ENCODE measurements at regions not wholly inside any gene's neighbourhood (a gene's known extent, or its start where the extent isn't known, plus 50 kb on each side); places are given as distances from the start of the nearest gene placed in this dataset.
"Not testable (repeated sequence)": the region's sequence is repeated elsewhere in the genome, so short reads cannot be mapped to it uniquely, and the experiment has no call there.

GRCh38 chr12:124470806-124471205 is 96.6 kb downstream of the NCOR2 start:
- Mint-ChIP-seq H3K4me3 (no peak overlapping the region), H3K27me3 (no peaks in the 10 kb centered on the region), H3K9me3 (peaks cover 6% of the 10 kb centered on the region), H3K27ac (peak overlapping the region; percentile 90), H3K4me1 (ENCODE audit: low read depth) (peaks cover 29% of the 10 kb centered on the region), H3K36me3 (ENCODE audit: low read depth) (peaks cover 72% of the 10 kb centered on the region)
- Histone ChIP-seq H3K4me3 (ENCODE audit: low read length) (no peak overlapping the region), H3K4me1 (ENCODE audit: insufficient read depth, low read length) (peaks cover 32% of the 10 kb centered on the region), H3K36me3 (ENCODE audit: insufficient read depth, low read length) (peaks cover 41% of the 10 kb centered on the region), H3K27me3 (ENCODE audit: control insufficient read depth in 1 of 2, insufficient read depth in 2 of 2, low read length in 2 of 2) (no peaks in the 10 kb centered on the region), H3K9me3 (ENCODE audit: control insufficient read depth in 1 of 2, insufficient read depth in 1 of 2, low read length in 2 of 2) (peaks cover 5 to 27% of the 10 kb centered on the region in 2 experiments), H3K27ac (ENCODE audit: low read depth in 1 of 2, low read length in 2 of 2) (no peak overlapping the region)
- TF ChIP-seq CTCF (IDR thresholded peaks at IDR 0.05), result no peak
- intact Hi-C loops (cut with DNase I, micrococcal nuclease), result no loop called here
- CTCF ChIA-PET, result no interaction called here
- DNase-seq, result no peak
- POLR2A ChIA-PET, result no interaction called here
- ATAC-seq (ENCODE audit: poor library complexity), result no peak

- peaks cover 43% of the 10 kb centered on the region for H3K36me3 ChIP-seq (ENCODE audit: insufficient read depth, low read length)
- H3K27me3 ChIP-seq (ENCODE audit: control insufficient read depth in 1 of 2, insufficient read depth in 2 of 2, low read length in 2 of 2), result no peaks in the 10 kb centered on the region
- intact Hi-C loops (cut with DNase I, micrococcal nuclease), result no loop called here
- no peak overlapping the region for H3K4me3 ChIP-seq (ENCODE audit: low read length)
- no peak overlapping the region for H3K27ac ChIP-seq (ENCODE audit: low read depth in 1 of 2, low read length in 2 of 2)
- H3K9me3 ChIP-seq (ENCODE audit: control insufficient read depth in 1 of 2, insufficient read depth in 1 of 2, low read length in 2 of 2), result peaks cover 5 to 30% of the 10 kb centered on the region in 2 experiments
- DNase-seq (no peak), ATAC-seq (ENCODE audit: poor library complexity) (no peak)
- Mint-ChIP-seq H3K36me3 (ENCODE audit: low read depth) (peaks cover 69% of the 10 kb centered on the region), H3K27ac (peak overlapping the region; percentile 90), H3K4me3 (no peak overlapping the region), H3K27me3 (no peaks in the 10 kb centered on the region), H3K9me3 (peaks cover 6% of the 10 kb centered on the region), H3K4me1 (ENCODE audit: low read depth) (peaks cover 33% of the 10 kb centered on the region)
- POLR2A ChIA-PET, result no interaction called here
- H3K4me1 ChIP-seq (ENCODE audit: insufficient read depth, low read length), result peaks cover 39% of the 10 kb centered on the region
- CTCF ChIA-PET, result no interaction called here
- no peak for TF ChIP-seq CTCF (IDR thresholded peaks at IDR 0.05)
Measured at GRCh38 chr12:124470139-124470538, 97.3 kb downstream of the NCOR2 start.

GRCh38 chr12:124469193-124469888 is 98.1 kb downstream of the NCOR2 start:
- DNase-seq, result peak in 7 of 14 experiments; percentile 18 to 79 (median 43)
- Mint-ChIP-seq H3K4me1 (ENCODE audit: low read depth) (peaks cover 40% of the 10 kb centered on the region), H3K36me3 (ENCODE audit: low read depth) (peaks cover 69% of the 10 kb centered on the region), H3K4me3 (peak overlapping the region; percentile 48), H3K9me3 (peaks cover 6% of the 10 kb centered on the region), H3K27ac (peak overlapping the region; percentile 90), H3K27me3 (no peaks in the 10 kb centered on the region)
- peaks cover 50% of the 10 kb centered on the region for H3K36me3 ChIP-seq (ENCODE audit: insufficient read depth, low read length)
- no peaks in the 10 kb centered on the region for H3K27me3 ChIP-seq (ENCODE audit: control insufficient read depth in 1 of 2, insufficient read depth in 2 of 2, low read length in 2 of 2)
- H3K4me1 ChIP-seq (ENCODE audit: insufficient read depth, low read length), result peaks cover 47% of the 10 kb centered on the region
- ChIA-PET POLR2A (no interaction called here), CTCF (interaction anchor here (1.0 kb wide), 1 partner anchor 16 kb away, joined by 3 read pairs; no protein-coding TSS in a partner anchor)
- peak; percentile 67 for TF ChIP-seq CTCF (IDR thresholded peaks at IDR 0.05)
- peaks cover 5 to 31% of the 10 kb centered on the region in 2 experiments for H3K9me3 ChIP-seq (ENCODE audit: control insufficient read depth in 1 of 2, insufficient read depth in 1 of 2, low read length in 2 of 2)
- no peak overlapping the region for H3K27ac ChIP-seq (ENCODE audit: low read depth in 1 of 2, low read length in 2 of 2)
- peak; percentile 22 for ATAC-seq (ENCODE audit: poor library complexity)
- intact Hi-C loops (cut with DNase I, micrococcal nuclease), result loop anchor here (5.0 kb wide), 3 partner anchors 77 to 98 kb away; partner anchors contain the start of gene NCOR2 (in 1 of the 2)
- no peak overlapping the region for H3K4me3 ChIP-seq (ENCODE audit: low read length)

GRCh38 chr12:124467549-124467948 is 99.9 kb downstream of the NCOR2 start:
- Histone ChIP-seq H3K27ac (ENCODE audit: low read depth in 1 of 2, low read length in 2 of 2) (peak overlapping the region in 1 of 2 donors; percentile 17), H3K9me3 (ENCODE audit: control insufficient read depth in 1 of 2, insufficient read depth in 1 of 2, low read length in 2 of 2) (peaks cover 5 to 24% of the 10 kb centered on the region in 2 experiments), H3K36me3 (ENCODE audit: insufficient read depth, low read length) (peaks cover 35% of the 10 kb centered on the region), H3K4me1 (ENCODE audit: insufficient read depth, low read length) (peaks cover 50% of the 10 kb centered on the region)
- DNase-seq; CTCF ChIA-PET; H3K27ac Mint-ChIP-seq; ATAC-seq (ENCODE audit: poor library complexity); H3K27me3 ChIP-seq (ENCODE audit: control insufficient read depth in 1 of 2, insufficient read depth in 2 of 2, low read length in 2 of 2); H3K9me3 Mint-ChIP-seq; H3K4me3 Mint-ChIP-seq; POLR2A ChIA-PET; H3K4me3 ChIP-seq (ENCODE audit: low read length); H3K27me3 Mint-ChIP-seq: not testable (repeated sequence)
- Mint-ChIP-seq H3K36me3 (ENCODE audit: low read depth) (peaks cover 63% of the 10 kb centered on the region), H3K4me1 (ENCODE audit: low read depth) (peaks cover 52% of the 10 kb centered on the region)
- intact Hi-C loops (cut with DNase I, micrococcal nuclease), result loop anchor here (5.0 kb wide), 3 partner anchors 75 to 100 kb away; partner anchors contain the start of gene NCOR2 (in 1 of the 2)

Data from CD4-positive, alpha-beta T cell (primary cell).